SHP77 (cell line): ENCODE measurements at regions not wholly inside any gene's neighbourhood (a gene's known extent, or its start where the extent isn't known, plus 50 kb on each side); places are given as distances from the start of the nearest gene placed in this dataset.

Source experiments
- DNase-seq, 2 experiments: peaks; one replicate each; lab custom pipeline; 2025; lab: John Stamatoyannopoulos, UW

DNA sequence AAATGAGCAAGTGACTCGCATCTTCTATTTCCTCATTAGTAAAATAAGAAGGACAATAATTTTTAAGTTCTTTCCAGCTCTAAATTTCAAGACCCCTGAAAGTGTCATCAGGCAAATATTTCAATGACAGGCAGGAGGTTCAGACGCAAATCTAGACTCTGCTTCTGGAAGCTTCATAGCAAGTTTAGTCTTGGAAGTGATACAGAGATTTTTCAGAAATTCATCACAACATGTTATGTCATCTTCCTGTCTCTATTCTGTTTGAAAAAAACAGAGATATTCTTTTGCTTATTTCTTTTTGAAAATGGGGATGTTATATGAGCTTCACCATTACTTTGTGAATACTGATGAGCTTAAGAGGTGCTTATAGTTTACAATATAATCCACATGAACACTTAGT lies 74.0 kb downstream of the C3orf85 start:
- DNase-seq: no peak

DNA sequence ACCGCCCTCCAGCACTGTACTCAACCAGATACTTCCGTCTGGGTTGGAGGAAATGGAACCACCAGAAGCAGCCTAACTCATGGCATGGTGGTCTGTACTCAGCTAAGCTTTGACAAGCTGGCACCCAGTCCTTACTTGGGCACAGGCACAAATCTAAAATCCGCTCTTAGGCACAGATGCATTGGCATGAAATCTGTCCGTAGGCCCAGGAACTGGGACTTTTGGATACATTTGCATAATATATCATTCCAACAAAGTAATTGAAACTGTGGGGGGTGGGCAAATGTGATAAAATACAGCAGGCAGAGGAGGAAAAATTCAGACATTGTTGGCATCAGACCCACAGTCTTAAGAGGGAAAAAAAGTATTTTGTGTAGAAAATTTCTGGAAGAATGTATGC lies 75.4 kb downstream of the C3orf85 start:
- no peak for DNase-seq

DNA sequence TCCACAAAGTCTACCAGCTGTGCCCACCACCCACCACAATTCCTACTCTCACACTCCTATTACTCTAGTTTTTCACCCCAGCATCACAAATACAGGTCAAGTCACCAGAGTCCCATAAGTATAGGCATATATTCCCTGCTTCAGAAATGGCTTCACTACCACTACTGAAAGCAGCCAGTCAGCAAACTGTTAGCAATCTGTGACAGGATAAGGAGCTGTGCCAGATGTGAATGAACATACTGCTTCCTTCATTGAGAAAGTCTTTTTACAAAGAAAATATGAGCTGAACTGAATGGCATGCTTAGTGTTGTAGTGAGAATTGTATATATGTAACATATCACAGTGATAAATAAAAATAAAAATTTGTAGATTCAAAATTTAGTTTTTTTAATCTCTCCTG lies 76.8 kb downstream of the C3orf85 start:
- no peak for DNase-seq

DNA sequence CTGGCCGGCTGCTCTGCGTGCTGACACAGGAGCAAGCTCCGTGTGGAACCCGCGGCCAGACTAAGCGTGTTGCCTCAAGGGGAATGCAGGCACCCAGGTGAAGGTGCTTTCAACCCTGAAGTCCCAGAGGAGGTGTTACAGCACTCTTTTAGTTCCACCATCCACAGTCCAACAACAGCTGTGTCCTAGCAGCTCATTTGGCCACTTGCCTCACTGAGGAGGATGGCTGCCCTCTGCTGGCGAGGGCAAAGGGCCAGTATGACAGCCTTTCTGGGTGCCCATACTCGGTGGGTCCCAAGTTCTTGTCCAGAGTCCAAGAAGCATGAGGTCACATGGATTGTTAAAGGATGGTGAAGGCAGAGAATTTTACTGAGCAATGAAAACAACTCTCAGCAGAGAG lies 87.8 kb downstream of the C3orf85 start:
- DNase-seq: peak; percentile 24 to 30

DNA sequence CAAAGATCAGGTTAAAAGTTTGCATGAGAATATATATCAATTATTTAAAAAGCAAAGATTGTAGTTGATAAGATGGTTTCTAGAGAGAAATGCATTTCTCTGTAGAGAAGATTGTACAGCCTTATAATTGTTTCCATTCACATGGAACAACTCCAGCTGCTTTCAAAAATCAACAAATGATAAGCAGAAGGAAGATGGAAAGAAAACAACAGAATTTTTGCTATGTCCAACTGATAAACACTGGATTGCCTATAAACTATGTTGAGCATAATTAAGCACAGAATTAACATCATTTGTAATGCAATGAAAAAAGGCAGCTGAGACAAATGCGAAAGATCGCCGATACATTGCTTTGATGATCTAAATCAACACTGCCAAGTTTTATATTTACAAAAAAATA lies 89.0 kb downstream of the C3orf85 start:
- DNase-seq: no peak

DNA sequence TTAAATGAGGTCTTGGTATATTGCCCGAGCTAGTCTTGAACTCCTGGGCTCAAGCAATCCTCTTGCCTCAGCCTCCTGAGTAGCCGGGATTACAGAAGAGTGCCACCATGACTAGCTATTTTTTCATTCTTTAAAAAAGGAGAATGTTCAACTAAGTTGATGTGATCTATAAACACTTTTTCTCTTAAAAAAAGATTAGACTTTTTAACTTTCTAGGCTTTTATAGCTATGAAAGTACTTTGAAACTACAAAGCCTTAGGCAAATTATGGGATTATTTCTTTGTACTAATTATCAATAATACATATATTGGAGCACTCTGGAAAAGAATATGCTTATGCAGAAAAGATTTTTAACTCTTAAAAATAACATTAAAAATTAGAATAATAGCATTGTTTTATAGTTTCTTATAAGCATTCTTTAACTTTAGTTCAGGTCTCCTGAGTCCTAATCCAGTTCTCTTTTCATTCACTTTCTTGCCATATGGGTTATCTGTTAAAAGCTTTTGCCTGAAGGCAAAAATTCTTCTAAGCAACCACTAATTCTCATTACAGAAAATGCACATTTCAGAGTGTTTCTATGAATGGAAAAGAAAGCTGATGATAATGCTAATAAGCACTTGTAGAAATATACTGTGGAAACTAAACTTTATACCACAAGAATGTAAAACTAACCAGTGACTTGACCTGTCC lies 87.8 kb downstream of the DPPA2 start:
- DNase-seq: no peak

DNA sequence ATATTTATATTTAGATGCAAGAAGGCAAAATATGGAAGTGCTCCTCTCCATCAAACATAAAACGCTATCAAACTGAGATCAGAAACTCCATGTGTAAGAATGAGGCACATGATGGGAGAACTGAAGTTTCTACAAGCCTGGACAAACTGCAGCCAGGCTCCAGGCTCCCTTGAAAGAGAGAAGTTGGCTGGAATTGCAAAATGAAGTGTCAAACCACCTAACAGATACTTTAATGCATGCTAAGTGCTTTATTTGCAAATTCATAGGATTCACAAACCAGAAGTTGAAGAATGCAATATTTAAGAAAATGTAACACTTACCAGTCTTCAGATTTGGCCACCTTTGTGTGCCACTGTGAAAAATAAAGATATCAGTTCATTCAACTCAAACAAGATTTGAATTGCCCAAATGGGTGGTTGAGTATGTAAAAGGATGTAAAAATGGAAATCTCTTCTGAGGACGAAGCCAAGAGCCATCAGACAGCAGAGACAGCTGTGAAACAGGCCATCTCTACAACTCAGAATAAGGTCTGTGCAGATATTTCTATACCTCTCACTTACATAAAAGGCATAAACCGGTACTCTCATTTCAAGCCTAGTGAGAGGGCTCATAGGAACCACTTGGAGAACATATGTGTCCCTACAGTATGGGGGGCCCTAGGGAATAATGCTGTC lies 87.0 kb downstream of the DPPA2 start:
- DNase-seq: no peak

DNA sequence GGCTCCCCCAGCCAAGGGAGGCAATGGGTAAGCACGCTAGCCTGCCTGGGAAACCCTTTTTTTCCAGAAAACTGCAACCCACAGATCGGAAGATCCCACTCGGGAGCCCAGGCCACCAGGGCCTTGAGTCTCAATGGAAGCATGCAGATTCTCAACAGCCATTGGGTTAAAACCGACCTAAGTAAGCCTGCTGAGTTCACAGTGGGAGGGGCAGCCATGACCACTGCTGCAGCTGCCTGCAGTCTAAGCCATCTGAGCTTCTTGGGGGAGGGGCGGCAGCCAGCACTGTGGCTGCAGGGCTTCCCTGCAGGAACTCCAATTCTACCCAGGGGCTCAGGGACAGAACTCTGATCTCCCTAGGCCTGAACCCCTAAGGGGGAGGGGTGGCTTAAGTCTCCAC lies 82.0 kb downstream of the DPPA2 start:
- peak in 1 of 2 experiments; percentile 1 for DNase-seq

DNA sequence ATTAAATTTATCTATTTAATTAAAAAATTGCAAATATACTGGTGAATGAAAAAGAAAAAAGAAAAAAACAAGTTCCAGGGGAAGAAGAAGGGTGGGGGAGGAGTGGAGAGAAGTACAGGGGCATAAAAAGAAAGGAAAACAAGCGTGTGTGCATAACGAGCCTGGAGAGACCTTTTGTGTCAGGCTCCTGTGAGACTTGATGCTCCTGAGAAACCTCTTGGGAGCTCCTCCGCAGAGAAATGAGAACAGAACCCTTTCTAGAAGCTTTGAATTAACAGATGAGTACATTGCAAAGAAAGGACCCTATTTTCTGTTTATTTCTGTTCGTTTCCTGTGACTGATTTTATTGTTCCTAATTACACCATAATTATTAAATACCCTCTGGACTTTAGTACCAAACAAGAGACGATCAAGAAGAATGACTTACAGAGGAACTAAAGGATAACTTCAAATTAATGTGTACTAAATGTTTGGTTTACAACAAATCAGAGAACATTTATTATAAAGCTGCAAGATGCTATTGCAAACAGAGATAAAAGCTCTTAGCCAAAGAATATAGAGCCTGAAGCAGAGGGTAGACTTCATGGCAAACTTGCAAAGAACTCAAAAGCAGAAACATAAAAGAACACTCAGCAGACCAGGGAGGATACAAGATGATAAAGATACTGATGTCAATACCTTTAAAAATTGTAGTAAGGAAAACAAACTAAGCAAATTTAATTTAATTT lies 74.7 kb downstream of the DPPA2 start:
- DNase-seq: no peak

DNA sequence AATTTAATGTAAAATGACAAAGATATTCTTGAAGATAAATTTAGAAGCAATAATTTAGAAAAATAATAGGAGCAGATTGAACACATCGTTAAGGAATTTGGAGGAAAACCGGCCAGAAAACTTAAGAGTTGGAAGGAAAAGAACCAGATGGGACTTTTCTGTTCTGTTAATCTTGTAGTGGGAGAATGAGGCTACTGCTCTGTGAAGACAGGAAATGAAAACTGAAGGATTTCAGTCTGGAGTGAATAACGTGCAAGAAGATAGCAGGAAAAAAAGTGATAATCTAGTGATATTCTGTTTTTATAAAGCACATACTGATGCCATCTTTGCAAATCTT lies 74.2 kb downstream of the DPPA2 start:
- DNase-seq: no peak
